Pancreas (tissue), 10 donors: ENCODE measurements at regions not wholly inside any gene's neighbourhood (a gene's known extent, or its start where the extent isn't known, plus 50 kb on each side); places are given as distances from the start of the nearest gene placed in this dataset.
"Not testable (repeated sequence)": the region's sequence is repeated elsewhere in the genome, so short reads cannot be mapped to it uniquely, and the experiment has no call there.

Source experiments
- ATAC-seq, 4 donors: fragments of 200-7000 bp; cut with Tn5 transposase; one replicate each; pipeline versions ENCODE4 v1.8.0 to v1.9.1; 2020; ENCODE audit warnings: mild to moderate bottlenecking in 4 of 4, moderate library complexity in 4 of 4
- DNase-seq, 6 donors: peaks; one replicate each; pipeline ENCODE4 v3.0.0-alpha.2; 2020
- FAIRE-seq: peaks from 2 replicates; lab custom pipeline; 2012; peaks lifted over from hg19 to GRCh38; lab: Jason Lieb, UNC
- H3K27ac ChIP-seq, 4 donors: fragments of 200-600 bp; sonication (generic); 1 replicate in 3 of 4; 2 replicates in 1 of 4; pipeline versions ENCODE4 v1.5.0 to v1.8.0; 2020
- H3K27me3 ChIP-seq, 4 donors: fragments of 200-600 bp; one replicate each; pipeline ENCODE4 v1.8.0; 2021
- H3K36me3 ChIP-seq, 3 donors: fragments of 200-600 bp; sonication (generic) in 1 of 3; one replicate each; pipeline versions ENCODE4 v1.5.0 to v1.8.0; 2020 to 2021
- H3K4me1 ChIP-seq, 3 donors: fragments of 200-600 bp; one replicate each; pipeline ENCODE4 v1.8.0; 2021
- H3K4me3 ChIP-seq, 4 donors: fragments of 200-600 bp; sonication (generic) in 2 of 4; one replicate each; pipeline versions ENCODE4 v1.5.0 to v1.8.0; 2020 to 2021
- H3K9me3 ChIP-seq, 4 donors: fragments of 200-600 bp; one replicate each; pipeline ENCODE4 v1.8.0; 2021
- CTCF ChIP-seq, 4 donors: fragments of 200-600 bp; sonication (generic) in 3 of 4; IDR thresholded peaks; one replicate each; pipeline versions ENCODE4 v1.5.0 to v1.8.0; 2021; ENCODE audit warnings: antibody characterized with exemption in 4 of 4
- WGBS, 2 donors: extraction: QIAGEN DNeasy Blood & Tissue Kit; methylation state at CpG; one replicate each; pipeline ENCODE4 v1.1.7; 2013; 5-methylcytosine and 5-hydroxymethylcytosine counted together
- intact Hi-C, 3 donors: fragments of 100-400 bp; cut with DNase I; formaldehyde crosslinking; loops; one replicate each; pipeline versions ENCODE4 v1.11.1 to v1.14.2; 2022
- donor health status: healthy with polysubstance abuse.
- donor health status: DM: no; HTN: no; CAD: no; lungs with moderate emphysema.
- donor health status: DM: no; HTN: no; CAD: no.
- donor health status: control.
- donor health status: control.
- donor health status: Bipolar disorder and iron deficiency.
- donor health status: DM: yes; HTN: yes; CAD: no.
- donor health status: DM: no; HTN: no; CAD: no.
- donor health status: DM: no; HTN: no; CAD: no.
- donor health status: DM: yes; HTN: yes; CAD: no.

- ATAC-seq (no peak), DNase-seq (no peak), FAIRE-seq (no peak)
- 78 to 79% methylated on average over 2 of the region's 2 CpGs for WGBS, 2 donors
- no peaks in the 10 kb centered on the region for H3K36me3 ChIP-seq
- no peak overlapping the region for H3K27ac ChIP-seq
- TF ChIP-seq CTCF (IDR thresholded peaks at IDR 0.05): no peak
- H3K9me3 ChIP-seq: no peaks in the 10 kb centered on the region
- H3K4me3 ChIP-seq: no peak overlapping the region
- no peaks in the 10 kb centered on the region for H3K27me3 ChIP-seq
- no peaks in the 10 kb centered on the region for H3K4me1 ChIP-seq
- intact Hi-C loops: no loop called here
These were observed 355.5 kb downstream of the FBXW7 start for GRCh38 chr4:152180369-152180768.

GRCh38 chr4:152177538-152177937 is 358.4 kb downstream of the FBXW7 start:
- H3K27me3 ChIP-seq, ATAC-seq, DNase-seq, H3K36me3 ChIP-seq, FAIRE-seq, H3K4me3 ChIP-seq, H3K9me3 ChIP-seq, intact Hi-C loops, H3K4me1 ChIP-seq, H3K27ac ChIP-seq: not testable (repeated sequence)

- DNase-seq (no peak), FAIRE-seq (no peak), ATAC-seq (no peak)
- no peak overlapping the region for H3K27ac ChIP-seq
- H3K9me3 ChIP-seq: no peaks in the 10 kb centered on the region
- WGBS, 2 donors: 50 to 69% methylated on average over 3 of the region's 3 CpGs
- no peak overlapping the region for H3K4me3 ChIP-seq
- H3K4me1 ChIP-seq: no peaks in the 10 kb centered on the region
- no peaks in the 10 kb centered on the region for H3K27me3 ChIP-seq
- H3K36me3 ChIP-seq: no peaks in the 10 kb centered on the region
- intact Hi-C loops: no loop called here
- no peak for TF ChIP-seq CTCF (IDR thresholded peaks at IDR 0.05)
These were observed 359.2 kb downstream of the FBXW7 start for GRCh38 chr4:152176627-152177214.

GRCh38 chr4:152175586-152175985 is 360.3 kb downstream of the FBXW7 start:
- no peaks in the 10 kb centered on the region for H3K9me3 ChIP-seq
- intact Hi-C loops: no loop called here
- no peaks in the 10 kb centered on the region for H3K27me3 ChIP-seq
- no peak overlapping the region for H3K27ac ChIP-seq
- no peaks in the 10 kb centered on the region for H3K4me1 ChIP-seq
- ATAC-seq (no peak), DNase-seq (no peak), FAIRE-seq (no peak)
- 85 to 97% methylated on average over 2 of the region's 2 CpGs for WGBS, 2 donors
- no peak for TF ChIP-seq CTCF (IDR thresholded peaks at IDR 0.05)
- no peak overlapping the region for H3K4me3 ChIP-seq
- H3K36me3 ChIP-seq: no peaks in the 10 kb centered on the region

GRCh38 chr4:152172146-152172545 is 363.7 kb downstream of the FBXW7 start:
- H3K27ac ChIP-seq: no peak overlapping the region
- FAIRE-seq (no peak), DNase-seq (no peak), ATAC-seq (no peak)
- no peaks in the 10 kb centered on the region for H3K9me3 ChIP-seq
- no peak for TF ChIP-seq CTCF (IDR thresholded peaks at IDR 0.05)
- H3K4me1 ChIP-seq: no peaks in the 10 kb centered on the region
- 57 to 58% methylated on average over 6 of the region's 6 CpGs for WGBS, 2 donors
- H3K36me3 ChIP-seq: no peaks in the 10 kb centered on the region
- intact Hi-C loops: no loop called here
- H3K27me3 ChIP-seq: no peaks in the 10 kb centered on the region
- H3K4me3 ChIP-seq: no peak overlapping the region
